KOPT-K1 (cell line): ENCODE measurements at regions not wholly inside any gene's neighbourhood (a gene's known extent, or its start where the extent isn't known, plus 50 kb on each side); places are given as distances from the start of the nearest gene placed in this dataset.

Source experiments
- H3K27ac ChIP-seq: fragments of 200-600 bp; sonication (generic); 2 replicates; pipeline ENCODE4 v1.5.1; 2016; ENCODE audit warnings: antibody characterized with exemption, mild to moderate bottlenecking, low read depth, low read length; ENCODE audit not compliant: poor library complexity, severe bottlenecking
- H3K36me3 ChIP-seq: fragments of 200-600 bp; sonication (generic); 2 replicates; pipeline ENCODE4 v1.5.1; 2017; ENCODE audit warnings: antibody characterized with exemption, mild to moderate bottlenecking, low read length, moderate library complexity; ENCODE audit not compliant: insufficient read depth
- H3K9me3 ChIP-seq: fragments of 200-600 bp; sonication (generic); 2 replicates; pipeline ENCODE4 v1.5.1; 2017; ENCODE audit warnings: antibody characterized with exemption, low read length, mild to moderate bottlenecking; ENCODE audit not compliant: insufficient read depth, poor library complexity, severe bottlenecking

GRCh38 chr16:35249051-35249450 is 1789.6 kb downstream of the TP53TG3F start:
- no peaks in the 10 kb centered on the region for H3K9me3 ChIP-seq
- no peak overlapping the region for H3K27ac ChIP-seq
- H3K36me3 ChIP-seq = no peaks in the 10 kb centered on the region

- H3K36me3 ChIP-seq = no peaks in the 10 kb centered on the region
Measured at GRCh38 chr16:35252356-35252936, 1793.0 kb downstream of the TP53TG3F start.

DNA sequence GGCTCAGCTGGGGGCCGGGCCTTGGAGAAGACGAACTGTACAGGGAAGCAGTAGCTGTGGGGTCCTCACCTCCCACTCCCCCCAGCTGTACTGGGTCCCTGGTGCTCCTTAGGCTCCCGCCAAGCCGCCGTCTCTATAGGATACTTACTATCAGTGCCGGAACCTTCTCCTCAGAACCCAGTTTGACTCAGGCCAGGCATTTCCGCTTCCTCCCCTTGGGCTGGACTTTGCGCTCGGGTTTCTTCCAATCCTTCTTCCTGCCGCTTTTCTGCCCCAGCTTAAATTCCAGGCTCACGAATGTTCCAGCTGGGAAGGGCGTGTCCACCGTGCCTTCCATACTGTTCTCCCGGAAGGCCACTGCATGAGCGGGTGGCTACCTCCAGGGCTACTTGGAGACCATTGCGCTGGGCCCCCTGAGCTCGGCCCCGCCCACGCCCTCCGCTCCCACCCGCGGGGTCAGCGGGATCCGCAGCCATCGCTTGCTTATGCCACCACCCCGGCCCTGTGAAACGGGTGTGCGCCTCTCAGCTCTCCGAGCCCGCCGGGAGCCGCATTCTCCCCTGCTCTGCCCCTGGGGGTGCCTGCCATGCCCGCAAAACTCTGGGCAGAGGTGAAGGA is 1795.9 kb downstream of the TP53TG3F start:
- Histone ChIP-seq H3K9me3 (peaks cover 7% of the 10 kb centered on the region), H3K27ac (no peak overlapping the region), H3K36me3 (no peaks in the 10 kb centered on the region)

More at GRCh38 chr16:35252356-35252936, 1793.0 kb downstream of the TP53TG3F start:
- Histone ChIP-seq H3K27ac (no peak overlapping the region), H3K9me3 (peaks cover 7% of the 10 kb centered on the region)

DNA sequence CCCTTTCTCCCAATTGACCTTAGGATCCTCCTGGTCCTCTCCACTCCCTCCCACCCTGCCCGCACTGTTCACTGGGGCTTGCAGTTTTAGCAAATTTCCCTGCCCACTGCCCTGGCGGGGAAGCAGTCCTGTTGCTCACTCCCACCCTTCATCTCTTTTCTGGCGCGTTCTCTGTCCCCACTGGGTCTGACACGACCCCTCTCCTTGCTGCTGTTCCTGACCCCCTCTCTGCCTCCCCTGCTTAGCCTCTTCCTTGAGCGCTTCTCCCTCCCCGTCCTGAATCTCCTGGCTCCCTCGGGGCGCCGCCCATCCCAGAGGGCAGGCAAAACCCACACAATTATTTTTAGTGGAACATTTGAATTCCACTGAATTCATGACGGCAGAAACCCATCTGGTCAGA is 1796.4 kb downstream of the TP53TG3F start:
- no peak overlapping the region for H3K27ac ChIP-seq
- peaks cover 7% of the 10 kb centered on the region for H3K9me3 ChIP-seq
- no peaks in the 10 kb centered on the region for H3K36me3 ChIP-seq

DNA sequence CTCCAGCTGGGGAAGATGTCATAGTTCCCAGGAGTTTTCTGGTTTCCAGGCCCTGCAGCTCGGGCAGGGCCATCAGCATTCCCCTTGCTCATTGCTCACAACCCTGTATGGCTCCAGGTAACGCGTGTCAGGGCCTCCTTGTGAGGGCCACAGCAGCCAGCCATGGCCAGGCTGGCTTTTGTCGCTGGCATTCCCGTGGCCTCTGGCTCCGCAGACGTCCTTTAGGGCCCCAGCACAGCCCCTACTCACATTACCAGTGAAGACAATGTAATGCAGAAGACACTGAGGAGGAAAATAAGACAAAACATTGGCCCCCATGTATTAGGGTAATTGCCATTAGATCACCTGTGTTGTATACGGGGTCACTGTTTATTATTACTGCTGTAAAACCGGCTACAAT is 1799.0 kb downstream of the TP53TG3F start:
- Histone ChIP-seq H3K36me3 (no peaks in the 10 kb centered on the region), H3K27ac (no peak overlapping the region), H3K9me3 (peaks cover 7% of the 10 kb centered on the region)

GRCh38 chr16:35295856-35296255 is 1836.4 kb downstream of the TP53TG3F start:
- H3K27ac ChIP-seq = no peak overlapping the region
- no peaks in the 10 kb centered on the region for H3K9me3 ChIP-seq
- no peaks in the 10 kb centered on the region for H3K36me3 ChIP-seq

- Histone ChIP-seq H3K27ac (no peak overlapping the region), H3K36me3 (no peaks in the 10 kb centered on the region), H3K9me3 (no peaks in the 10 kb centered on the region)
Measured at GRCh38 chr16:35296962-35297653, 1837.7 kb downstream of the TP53TG3F start.

DNA sequence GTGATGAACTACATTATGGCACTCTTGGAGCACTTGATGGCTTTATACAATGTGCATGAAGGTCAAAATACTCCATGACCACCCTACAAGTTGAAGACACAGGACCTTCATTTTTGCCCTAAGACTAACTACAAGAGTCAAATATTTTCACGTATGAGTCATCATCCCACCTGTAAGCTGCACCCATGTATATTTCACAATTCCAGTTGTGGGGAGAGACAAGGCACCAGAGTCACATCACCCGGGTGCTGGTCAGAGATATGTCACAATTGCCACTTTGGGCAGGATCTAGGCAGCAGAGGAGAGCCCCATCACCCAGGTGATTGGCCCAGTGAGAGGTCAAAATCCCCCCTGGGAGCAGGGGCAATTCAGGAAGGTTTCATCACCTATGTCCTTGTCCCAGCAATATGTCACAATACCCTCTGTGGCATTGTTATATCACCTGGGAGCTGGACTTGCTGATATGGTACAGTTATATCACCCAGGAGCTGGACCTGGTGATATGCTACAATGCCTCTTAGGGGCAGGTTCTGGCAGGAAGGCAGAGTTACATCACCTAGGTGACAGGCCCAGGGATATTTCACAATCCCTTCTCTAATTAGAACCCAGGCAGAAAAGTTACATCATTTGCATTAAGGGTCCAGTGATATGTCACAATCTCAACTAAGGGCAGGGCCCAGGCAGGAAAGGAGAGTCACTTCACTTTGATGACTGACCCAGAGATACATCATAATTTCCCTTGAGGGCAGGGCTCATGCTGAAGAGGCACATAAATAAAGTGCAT is 1839.2 kb downstream of the TP53TG3F start:
- H3K36me3 ChIP-seq = no peaks in the 10 kb centered on the region
- H3K27ac ChIP-seq = no peak overlapping the region
- H3K9me3 ChIP-seq = no peaks in the 10 kb centered on the region

GRCh38 chr16:35302859-35303258 is 1843.4 kb downstream of the TP53TG3F start:
- Histone ChIP-seq H3K9me3 (no peaks in the 10 kb centered on the region), H3K27ac (no peak overlapping the region), H3K36me3 (no peaks in the 10 kb centered on the region)

DNA sequence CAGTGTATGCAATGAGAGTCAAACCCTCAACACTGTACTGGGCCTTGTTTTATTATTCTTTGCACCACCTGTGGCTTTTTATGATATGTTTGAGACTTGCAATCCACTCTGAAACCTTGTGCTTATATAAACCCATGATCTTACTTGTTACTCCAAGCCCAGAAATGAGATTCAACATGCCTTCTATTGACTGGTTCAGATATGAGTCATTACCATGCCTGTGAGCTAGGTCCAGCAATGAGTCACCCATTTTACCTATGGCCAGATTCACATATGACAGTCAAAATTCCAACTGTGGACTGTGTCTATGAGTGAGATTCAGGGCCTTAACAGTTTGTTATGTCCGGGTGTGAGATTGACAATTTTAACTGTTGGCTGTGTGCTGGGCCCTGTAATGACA is 1846.1 kb downstream of the TP53TG3F start:
- Histone ChIP-seq H3K27ac (no peak overlapping the region), H3K9me3 (no peaks in the 10 kb centered on the region), H3K36me3 (no peaks in the 10 kb centered on the region)

DNA sequence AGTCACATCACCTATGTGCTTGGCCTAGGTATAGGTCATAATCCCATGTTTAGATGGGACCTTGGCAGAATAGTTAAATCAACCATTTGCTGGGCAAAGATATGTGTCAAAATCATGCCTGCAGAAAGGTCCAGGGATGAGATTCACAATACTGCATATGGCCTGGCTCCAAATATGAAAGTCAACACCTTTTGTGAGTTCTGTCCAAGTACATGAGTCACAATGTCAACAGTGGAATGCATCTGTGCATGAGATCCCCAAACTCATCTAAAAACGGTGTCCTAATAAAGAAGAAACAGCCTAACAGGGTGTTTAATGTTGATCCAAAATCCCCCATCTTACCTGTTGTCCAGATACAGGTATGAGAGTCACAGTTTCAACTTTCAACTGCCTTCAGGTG is 1847.5 kb downstream of the TP53TG3F start:
- Histone ChIP-seq H3K27ac (no peak overlapping the region), H3K36me3 (no peaks in the 10 kb centered on the region), H3K9me3 (peaks cover 6% of the 10 kb centered on the region)

DNA sequence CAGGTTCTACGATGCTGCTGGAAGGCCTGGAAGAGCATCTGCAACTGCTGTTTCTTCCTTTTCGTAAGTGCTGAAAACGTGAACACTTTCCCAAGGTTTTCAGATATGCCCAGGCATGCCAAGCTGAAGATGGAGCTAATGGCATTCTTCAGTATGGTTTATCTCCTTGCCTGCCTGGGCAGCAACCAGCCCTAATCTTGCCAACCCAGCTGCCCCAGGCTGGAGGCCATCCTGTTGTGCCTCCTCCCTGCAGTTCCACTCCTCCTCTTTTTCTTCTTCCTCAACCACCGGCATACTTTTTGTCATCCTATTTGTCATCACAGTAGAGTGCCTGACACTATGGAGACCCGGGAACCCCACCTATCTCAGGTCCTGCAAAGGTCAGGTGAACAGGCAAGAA is 1849.3 kb downstream of the TP53TG3F start:
- Histone ChIP-seq H3K36me3 (no peaks in the 10 kb centered on the region), H3K27ac (no peak overlapping the region), H3K9me3 (peaks cover 6% of the 10 kb centered on the region)

DNA sequence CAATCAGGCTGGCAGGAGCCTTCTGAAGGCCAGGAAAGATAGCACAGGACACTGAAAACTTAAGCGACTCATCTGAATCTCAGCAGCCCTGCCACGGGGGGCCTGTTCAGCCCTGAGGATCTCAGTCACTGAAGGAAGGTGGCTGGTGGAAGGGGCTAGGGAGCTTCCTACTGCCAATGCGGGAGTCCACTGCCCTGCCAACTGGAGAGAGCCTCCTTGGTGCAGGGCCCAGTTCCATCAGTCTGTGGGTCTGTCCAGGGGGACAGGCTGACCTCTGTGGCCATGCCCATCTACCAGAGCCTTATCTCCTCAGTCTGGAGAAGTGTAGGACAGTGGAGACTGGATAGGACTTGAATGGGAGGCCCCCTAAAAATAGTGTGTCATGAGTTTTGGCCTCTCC is 1851.6 kb downstream of the TP53TG3F start:
- H3K9me3 ChIP-seq = peaks cover 12% of the 10 kb centered on the region
- H3K27ac ChIP-seq = no peak overlapping the region
- H3K36me3 ChIP-seq = no peaks in the 10 kb centered on the region

DNA sequence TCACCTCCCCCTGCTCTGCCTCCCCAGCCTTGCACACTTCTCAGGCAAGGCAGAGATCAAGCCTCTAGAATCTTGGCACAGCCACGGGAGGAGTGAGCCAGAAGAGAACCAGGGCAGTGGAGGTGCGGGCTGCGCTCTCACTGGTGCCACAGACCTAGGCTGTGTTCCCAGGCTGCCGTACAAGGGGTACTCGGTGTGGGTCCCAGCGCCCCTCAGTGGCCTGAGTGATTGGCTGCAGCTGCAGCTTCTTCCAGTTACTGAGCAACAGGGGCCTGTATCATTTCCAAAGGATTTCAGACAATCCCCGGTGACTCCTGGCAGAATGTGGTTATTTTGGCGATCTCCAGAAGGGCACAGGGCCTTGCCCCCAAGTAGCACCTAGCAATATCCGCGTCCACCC is 1852.1 kb downstream of the TP53TG3F start:
- no peak overlapping the region for H3K27ac ChIP-seq
- H3K9me3 ChIP-seq = peaks cover 17% of the 10 kb centered on the region
- H3K36me3 ChIP-seq = no peaks in the 10 kb centered on the region

GRCh38 chr16:35314298-35314697 is 1854.9 kb downstream of the TP53TG3F start:
- Histone ChIP-seq H3K9me3 (peaks cover 24% of the 10 kb centered on the region), H3K27ac (no peak overlapping the region), H3K36me3 (no peaks in the 10 kb centered on the region)
